HG02943 (cell line): ENCODE measurements at regions not wholly inside any gene's neighbourhood (a gene's known extent, or its start where the extent isn't known, plus 50 kb on each side); places are given as distances from the start of the nearest gene placed in this dataset.

ENCODE experiments used
- ATAC-seq: cut with Tn5 transposase; IDR thresholded peaks from one replicate; pipeline ENCODE4 v1.9.1; 2021; ENCODE audit warnings: mild to moderate bottlenecking, low read depth, moderate library complexity; ENCODE audit not compliant: unreplicated experiment

GRCh38 chr6:28727559-28728211 is 196.1 kb downstream of the TRIM27 start:
- no peak for ATAC-seq

GRCh38 chr6:28729501-28730402 is 194.0 kb downstream of the TRIM27 start:
- no peak for ATAC-seq

- no peak for ATAC-seq
Measured at GRCh38 chr6:28732052-28732451, 191.7 kb downstream of the TRIM27 start.

- ATAC-seq = no peak
Measured at GRCh38 chr6:28734443-28734959, 189.3 kb downstream of the TRIM27 start.

GRCh38 chr6:28736121-28736520 is 187.7 kb downstream of the TRIM27 start:
- ATAC-seq = no peak

DNA sequence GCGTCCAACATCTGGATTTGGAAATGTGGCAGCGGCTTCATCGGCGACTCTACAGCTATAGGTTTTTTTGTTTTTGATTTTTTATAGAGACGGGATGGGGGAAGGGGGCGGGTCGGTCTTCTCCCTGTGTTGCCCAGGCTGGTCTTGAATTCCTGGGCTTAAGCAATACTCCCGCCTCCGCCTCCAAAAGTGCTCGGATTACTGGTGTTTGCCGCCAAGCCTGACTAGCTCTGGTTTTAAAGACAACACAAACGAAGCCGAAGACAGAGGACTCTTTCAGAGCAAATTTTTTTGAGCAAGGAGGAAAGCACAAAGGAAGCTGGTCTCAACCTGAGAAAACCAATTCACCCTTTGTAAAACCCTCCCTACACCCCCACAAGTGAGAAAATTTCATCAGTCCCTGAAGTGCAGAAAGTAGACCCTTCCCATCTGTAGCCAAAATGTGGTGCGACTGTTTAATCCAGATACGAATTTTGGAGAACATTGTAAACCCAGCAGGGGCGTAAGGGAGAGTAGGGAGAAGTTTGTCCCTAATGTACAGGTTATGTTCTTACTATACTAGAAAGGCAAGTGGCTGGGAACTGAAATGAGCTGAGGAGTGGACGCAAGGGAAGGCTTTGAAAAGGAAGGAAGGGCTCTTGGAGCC is 185.9 kb downstream of the TRIM27 start:
- no peak for ATAC-seq

DNA sequence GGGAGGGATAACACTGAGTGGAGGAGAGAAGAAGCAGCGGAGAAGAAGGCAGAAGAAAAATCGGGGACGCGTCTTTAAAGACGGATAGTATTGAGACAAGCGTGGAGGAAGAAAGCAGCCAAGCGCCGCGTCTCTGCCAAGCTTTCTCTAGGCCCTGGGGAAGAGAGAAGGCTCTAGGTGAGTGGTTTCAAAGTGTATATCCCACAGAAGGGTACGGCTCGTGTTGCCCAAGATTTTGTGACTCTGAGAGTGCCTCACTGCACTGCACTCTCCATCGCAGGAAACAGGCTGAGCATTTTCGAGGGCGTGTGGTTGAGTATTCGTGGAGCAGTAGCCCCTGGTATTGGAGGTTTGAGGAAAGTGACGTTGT is 185.4 kb downstream of the TRIM27 start:
- no peak for ATAC-seq

DNA sequence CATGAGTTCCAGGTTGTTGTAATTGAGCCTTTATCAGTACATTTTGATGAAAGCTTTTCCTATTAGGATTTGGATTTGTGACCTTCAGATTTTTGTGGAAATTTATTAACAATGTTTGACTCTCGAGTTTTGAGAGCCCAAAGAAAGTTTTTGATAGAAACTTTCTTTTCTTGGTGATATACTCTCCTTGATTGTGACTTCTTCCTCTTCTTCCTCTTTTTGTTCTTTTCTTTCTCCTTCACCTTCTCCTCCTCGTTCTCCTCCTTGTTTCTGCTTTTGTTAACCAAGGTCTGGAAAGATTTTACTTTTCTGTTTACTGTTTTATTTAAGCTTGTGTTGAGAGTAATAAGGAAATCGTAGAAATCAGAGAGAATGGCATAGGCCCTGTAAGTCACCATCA is 182.4 kb downstream of the TRIM27 start:
- no peak for ATAC-seq

DNA sequence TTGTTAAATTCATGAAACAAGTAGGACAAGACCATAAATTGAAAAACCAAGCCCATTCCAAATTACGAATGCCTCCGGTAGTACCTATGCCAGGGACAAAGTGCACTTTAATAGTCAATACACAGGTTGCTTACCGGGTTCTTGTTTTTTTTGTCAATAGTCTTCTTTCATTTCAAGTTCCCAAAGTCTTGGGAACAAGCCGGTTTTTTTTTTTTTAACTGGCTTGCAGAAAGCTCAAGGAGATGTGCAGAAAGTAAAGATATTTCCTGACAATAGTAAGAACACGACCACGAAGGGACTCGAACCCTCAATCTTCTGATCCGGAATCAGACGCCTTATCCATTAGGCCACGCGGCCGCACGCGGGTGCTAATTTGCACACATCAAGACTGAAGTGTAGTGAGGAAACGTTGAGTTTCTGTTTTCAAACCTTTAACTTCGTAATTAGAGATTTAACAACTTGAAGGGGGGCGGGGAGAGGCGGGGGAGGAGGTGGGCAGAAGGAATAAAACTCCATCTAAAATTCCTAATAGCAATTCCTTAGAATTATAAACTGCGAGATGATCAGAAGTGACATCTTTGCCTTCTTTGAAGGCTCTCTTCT is 181.0 kb downstream of the TRIM27 start:
- no peak for ATAC-seq

- no peak for ATAC-seq
Measured at GRCh38 chr6:28743271-28743789, 180.5 kb downstream of the TRIM27 start.

- no peak for ATAC-seq
Measured at GRCh38 chr6:28747083-28747630, 176.6 kb downstream of the TRIM27 start.

DNA sequence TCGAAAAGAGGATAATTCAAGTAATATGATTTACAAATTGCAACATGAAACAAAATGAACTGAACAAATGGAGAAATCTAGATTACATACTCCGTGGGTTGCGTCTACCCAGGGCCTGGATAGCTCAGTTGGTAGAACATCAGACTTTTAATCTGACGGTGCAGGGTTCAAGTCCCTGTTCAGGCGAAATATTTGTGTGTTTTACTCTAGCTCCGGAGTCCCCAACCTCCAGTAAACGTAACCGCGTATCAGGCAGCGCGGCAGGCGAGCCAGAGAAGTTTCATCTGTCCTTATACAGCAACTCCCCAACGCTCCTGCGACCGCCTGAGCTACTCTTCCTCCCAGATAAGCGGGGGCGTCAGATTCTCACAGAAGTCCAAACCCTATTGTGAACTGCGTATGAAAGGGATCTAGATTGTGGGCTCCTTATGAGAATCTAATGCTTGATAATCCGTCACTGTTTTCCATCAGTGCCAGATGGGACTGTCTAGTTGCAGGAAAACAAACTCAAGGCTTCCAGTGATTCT is 176.1 kb downstream of the TRIM27 start:
- ATAC-seq = no peak

DNA sequence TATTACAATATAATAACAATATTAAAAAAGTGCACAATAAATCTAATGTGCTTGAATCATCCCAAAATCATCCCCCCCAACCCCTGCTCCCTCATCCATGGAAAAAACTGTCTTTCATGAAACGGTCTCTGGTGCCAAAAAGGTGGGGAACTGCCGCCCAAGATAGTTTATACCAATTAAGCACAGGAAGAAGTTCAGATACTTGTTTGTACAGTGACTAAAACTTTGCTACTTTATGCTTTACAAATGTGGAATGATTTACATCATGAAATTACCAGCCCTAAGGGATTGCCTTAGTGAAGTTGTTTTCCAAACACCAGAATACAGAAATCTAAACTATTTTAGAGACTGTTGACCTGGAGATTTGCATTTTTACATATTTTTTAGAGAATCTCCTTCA is 175.6 kb downstream of the TRIM27 start:
- no peak for ATAC-seq

- no peak for ATAC-seq
Measured at GRCh38 chr6:28750926-28751458, 172.8 kb downstream of the TRIM27 start.

DNA sequence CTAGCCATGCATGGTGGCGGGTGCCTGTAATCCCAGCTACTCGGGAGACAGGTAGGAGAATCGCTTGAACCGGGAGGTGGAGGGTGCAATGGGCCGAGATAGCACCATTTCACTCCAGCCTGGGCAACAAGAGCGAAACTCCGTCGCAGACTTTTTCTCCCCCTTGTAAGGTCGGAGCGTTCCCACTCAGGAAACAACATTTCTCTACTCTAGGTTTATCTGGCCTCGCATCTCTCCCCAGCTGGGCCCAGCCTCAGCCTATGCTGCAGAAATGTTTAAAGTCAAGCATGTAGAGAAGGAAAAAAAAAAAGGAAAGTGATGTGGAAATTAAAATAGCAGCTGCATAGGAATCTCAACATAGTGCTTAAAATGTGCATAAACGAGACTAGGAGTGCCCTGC is 172.3 kb downstream of the TRIM27 start:
- no peak for ATAC-seq

DNA sequence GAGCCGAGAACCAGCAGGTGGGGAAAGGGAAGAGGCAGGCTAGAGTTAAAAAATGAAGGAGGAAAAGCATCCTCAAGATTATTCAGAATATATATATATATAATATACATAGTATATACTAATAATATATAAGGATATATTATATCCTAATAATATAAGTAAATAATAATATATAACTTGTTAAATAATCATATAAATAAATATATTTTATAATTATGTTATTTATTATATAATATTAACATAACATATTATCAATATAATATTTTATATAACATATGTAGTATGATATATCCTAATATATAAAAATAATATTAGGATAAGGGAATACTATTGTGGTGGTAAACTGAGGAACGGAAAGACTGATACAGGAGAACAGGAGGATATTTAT is 171.8 kb downstream of the TRIM27 start:
- ATAC-seq = no peak

DNA sequence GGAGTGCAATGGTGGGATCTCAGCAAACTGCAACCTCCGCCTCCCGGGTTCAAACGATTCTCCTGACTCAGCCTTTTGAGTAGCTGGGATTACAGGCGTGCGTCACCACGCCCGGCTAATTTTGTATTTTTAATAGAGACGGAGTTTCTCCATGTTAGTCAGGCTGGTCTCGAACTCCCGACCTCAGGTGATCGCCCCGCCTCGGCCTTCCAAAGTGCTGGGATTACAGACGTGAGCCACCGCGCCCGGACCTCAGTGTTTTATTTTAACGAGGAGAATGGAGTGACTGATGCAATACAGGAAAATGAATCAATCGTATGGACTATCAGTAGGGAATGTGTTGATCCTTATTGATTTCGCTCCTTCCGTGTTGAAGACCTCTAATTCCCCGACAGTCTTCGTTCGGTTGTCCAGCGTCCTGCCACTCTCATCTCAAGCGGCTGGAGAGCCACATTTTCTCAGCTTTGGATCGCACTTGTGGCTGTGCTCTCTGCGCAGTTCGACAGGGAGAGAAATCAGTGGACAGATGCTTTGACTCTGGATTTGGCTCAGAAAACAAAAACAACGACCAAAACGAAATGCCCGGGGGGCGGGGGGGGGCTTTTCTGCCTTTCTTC is 166.2 kb downstream of the TRIM27 start:
- no peak for ATAC-seq

GRCh38 chr6:28758046-28758817 is 165.6 kb downstream of the TRIM27 start:
- ATAC-seq = no peak

DNA sequence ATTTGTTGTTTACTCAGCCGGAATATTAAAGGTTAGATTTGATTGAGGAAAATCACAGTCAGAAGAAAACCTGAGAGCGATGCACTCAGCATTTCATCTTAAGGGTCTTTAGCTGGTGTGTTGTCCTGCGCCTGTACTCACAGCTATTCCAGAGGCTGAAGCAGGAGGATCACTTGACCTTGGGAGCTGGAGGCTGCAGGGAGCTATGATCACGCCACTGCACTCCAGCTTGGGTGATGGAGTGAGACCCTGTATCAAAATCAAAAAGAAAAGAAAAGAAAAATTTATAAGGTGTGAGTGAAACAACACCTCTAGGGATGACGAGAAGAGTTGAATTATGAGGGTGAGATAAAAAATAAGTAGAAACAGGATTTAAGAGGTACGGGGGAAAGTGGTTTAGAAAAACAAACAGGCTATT is 165.0 kb downstream of the TRIM27 start:
- ATAC-seq = no peak
